Stomach (tissue), 8 donors: ENCODE measurements at regions not wholly inside any gene's neighbourhood (a gene's known extent, or its start where the extent isn't known, plus 50 kb on each side); places are given as distances from the start of the nearest gene placed in this dataset.
A peak's percentile ranks its signal among the peaks of the same experiment; 100 is the strongest.

Experiments
- DNase-seq, 2 donors: peaks; one replicate each; pipeline versions ENCODE4 v3.0.0 to v3.0.0-alpha.2; 2013 to 2019
- H3K27ac ChIP-seq, 5 donors: fragments of 200-600 bp in 4 of 5; sonication (generic) in 4 of 5; one replicate each; pipeline ENCODE4 v1.5.1; 2013 to 2019; ENCODE audit warnings: mild to moderate bottlenecking in 1 of 5, moderate library complexity in 1 of 5
- H3K27me3 ChIP-seq, 3 donors: fragments of 200-600 bp; sonication (generic); one replicate each; pipeline ENCODE4 v1.5.1; 2017 to 2019; ENCODE audit warnings: mixed run types in 1 of 3
- H3K36me3 ChIP-seq, 4 donors: fragments of 200-600 bp; sonication (generic); 1 replicate in 3 of 4; 2 replicates in 1 of 4; pipeline ENCODE4 v1.5.1; 2016 to 2019
- H3K4me1 ChIP-seq, 4 donors: fragments of 200-600 bp; sonication (generic); one replicate each; pipeline ENCODE4 v1.5.1; 2016 to 2019
- H3K4me3 ChIP-seq, 4 donors: fragments of 200-600 bp; sonication (generic) in 3 of 4; one replicate each; pipeline ENCODE4 v1.5.1; 2016 to 2019; ENCODE audit warnings: mild to moderate bottlenecking in 1 of 4
- H3K9me3 ChIP-seq, 4 donors: fragments of 200-600 bp; sonication (generic); one replicate each; pipeline ENCODE4 v1.5.1; 2016 to 2019
- EP300 ChIP-seq: sonication (generic); formaldehyde crosslinking; IDR thresholded peaks from one replicate; pipeline ENCODE4 v1.6.1; 2017; ENCODE audit warnings: antibody characterized with exemption
- POLR2A ChIP-seq, 4 donors: fragments of 450-650 bp; IDR thresholded peaks; one replicate each; pipeline ENCODE4 v1.6.1; 2016; ENCODE audit warnings: antibody characterized with exemption in 4 of 4, control low read depth in 2 of 4, mild to moderate bottlenecking in 1 of 4, moderate library complexity in 1 of 4
- POLR2AphosphoS5 ChIP-seq, 3 donors: sonication (generic); formaldehyde crosslinking; IDR thresholded peaks; one replicate each; pipeline ENCODE4 v1.6.1; 2016; ENCODE audit warnings: antibody characterized with exemption in 3 of 3
- WGBS, 5 donors: extraction: QIAGEN DNeasy Blood & Tissue Kit in 3 of 5; methylation state at CpG; one replicate each; pipeline versions ENCODE4 v1.1.5 to v1.1.7; 2013 to 2018; 5-methylcytosine and 5-hydroxymethylcytosine counted together
- intact Hi-C: fragments of 100-400 bp; cut with DNase I; formaldehyde crosslinking; loops from one replicate; pipeline ENCODE4 v1.15.1; 2023; ENCODE audit warnings: low total_unique reads
- TF ChIP-seq, protein P1 (sequence below), 7 experiments: fragments of 450-650 bp in 4 of 7; fragments of 200-600 bp in 3 of 7; sonication (generic) in 3 of 7; IDR thresholded peaks; one replicate each; pipeline ENCODE4 v1.5.1; 2016 to 2019; ENCODE audit warnings: antibody characterized with exemption in 7 of 7, control low read depth in 2 of 7, mild to moderate bottlenecking in 1 of 7
- donor health status: healthy with polysubstance abuse.
- donor health status: Bipolar disorder and iron deficiency.
- donor health status: healthy.

- TF ChIP-seq POLR2AphosphoS5 (IDR thresholded peaks at IDR 0.05), result peak in 1 of 3 donors; percentile 51
- TF ChIP-seq, protein P1, sequence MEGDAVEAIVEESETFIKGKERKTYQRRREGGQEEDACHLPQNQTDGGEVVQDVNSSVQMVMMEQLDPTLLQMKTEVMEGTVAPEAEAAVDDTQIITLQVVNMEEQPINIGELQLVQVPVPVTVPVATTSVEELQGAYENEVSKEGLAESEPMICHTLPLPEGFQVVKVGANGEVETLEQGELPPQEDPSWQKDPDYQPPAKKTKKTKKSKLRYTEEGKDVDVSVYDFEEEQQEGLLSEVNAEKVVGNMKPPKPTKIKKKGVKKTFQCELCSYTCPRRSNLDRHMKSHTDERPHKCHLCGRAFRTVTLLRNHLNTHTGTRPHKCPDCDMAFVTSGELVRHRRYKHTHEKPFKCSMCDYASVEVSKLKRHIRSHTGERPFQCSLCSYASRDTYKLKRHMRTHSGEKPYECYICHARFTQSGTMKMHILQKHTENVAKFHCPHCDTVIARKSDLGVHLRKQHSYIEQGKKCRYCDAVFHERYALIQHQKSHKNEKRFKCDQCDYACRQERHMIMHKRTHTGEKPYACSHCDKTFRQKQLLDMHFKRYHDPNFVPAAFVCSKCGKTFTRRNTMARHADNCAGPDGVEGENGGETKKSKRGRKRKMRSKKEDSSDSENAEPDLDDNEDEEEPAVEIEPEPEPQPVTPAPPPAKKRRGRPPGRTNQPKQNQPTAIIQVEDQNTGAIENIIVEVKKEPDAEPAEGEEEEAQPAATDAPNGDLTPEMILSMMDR (IDR thresholded peaks at IDR 0.05), result peak in 5 of 7 experiments; percentile 72 to 87 (median 80)
- no peak for TF ChIP-seq EP300
- no peak for TF ChIP-seq POLR2A (IDR thresholded peaks at IDR 0.05)
- peak overlapping the region; percentile 59 to 79 (median 71) for H3K27ac ChIP-seq
- H3K4me1 ChIP-seq, result peaks cover 4 to 18% (median 9%) of the 10 kb centered on the region in 4 donors
- no peaks in the 10 kb centered on the region for H3K36me3 ChIP-seq
- peaks cover 0 to 18% (median 0%) of the 10 kb centered on the region in 3 donors for H3K27me3 ChIP-seq
- H3K4me3 ChIP-seq, result peak overlapping the region; percentile 49 to 65 (median 55)
- DNase-seq, result peak; percentile 88 to 92
- intact Hi-C loops, result loop anchor here (5.0 kb wide), 1 partner anchor 290 kb away; no protein-coding TSS in a partner anchor
- 1 to 6% (median 1%) methylated on average over 26 to 58 of the region's 58 CpGs for WGBS, 5 donors
- H3K9me3 ChIP-seq, result no peaks in the 10 kb centered on the region
These were observed 69.9 kb upstream of the DLX2 start for GRCh38 chr2:172172513-172173173.

DNA sequence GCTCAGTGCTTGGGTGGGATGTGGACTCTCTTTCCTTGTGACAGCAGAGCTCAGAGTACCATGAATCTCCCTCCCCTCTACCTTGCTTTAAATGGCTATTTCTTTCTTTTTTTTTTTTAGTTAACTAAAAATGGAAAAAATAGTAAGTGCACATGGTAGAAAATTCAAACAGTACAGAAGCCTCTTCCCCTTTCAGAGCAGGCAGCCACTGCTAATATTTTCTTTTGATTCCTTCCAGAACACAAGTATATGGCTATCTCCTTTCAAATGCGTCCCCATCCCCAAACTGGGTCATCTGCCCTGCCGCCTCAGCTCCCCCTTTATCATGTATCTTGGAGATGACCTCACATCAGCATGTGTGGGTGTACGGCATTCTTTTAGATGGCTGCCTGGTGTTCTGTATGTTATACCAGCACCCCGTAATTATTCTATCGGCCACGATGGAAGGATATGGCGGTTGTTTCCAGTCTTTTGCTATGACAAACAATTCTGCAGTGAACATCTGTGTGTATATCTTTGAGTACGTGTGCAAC, 70.5 kb upstream of the DLX2 start:
- H3K27me3 ChIP-seq, result peaks cover 0 to 18% (median 0%) of the 10 kb centered on the region in 3 donors
- 81 to 91% (median 87%) methylated on average over 8 of the region's 8 CpGs for WGBS, 5 donors
- H3K4me1 ChIP-seq, result peaks cover 4 to 18% (median 9%) of the 10 kb centered on the region in 4 donors
- no peak overlapping the region for H3K27ac ChIP-seq
- no peaks in the 10 kb centered on the region for H3K9me3 ChIP-seq
- no peak for DNase-seq
- intact Hi-C loops, result loop anchor here (5.0 kb wide), 1 partner anchor 289 kb away; no protein-coding TSS in a partner anchor
- TF ChIP-seq POLR2A (IDR thresholded peaks at IDR 0.05) (no peak), POLR2AphosphoS5 (IDR thresholded peaks at IDR 0.05) (no peak), EP300 (no peak)
- TF ChIP-seq, protein P1 (IDR thresholded peaks at IDR 0.05), result no peak
- H3K4me3 ChIP-seq, result peak overlapping the region; percentile 49 to 65 (median 55)
- H3K36me3 ChIP-seq, result no peaks in the 10 kb centered on the region

- no peak for DNase-seq
- Histone ChIP-seq H3K4me3 (no peak overlapping the region), H3K4me1 (peaks cover 0 to 6% (median 2%) of the 10 kb centered on the region in 4 donors), H3K36me3 (no peaks in the 10 kb centered on the region), H3K9me3 (no peaks in the 10 kb centered on the region), H3K27ac (no peak overlapping the region), H3K27me3 (peaks cover 0 to 7% (median 0%) of the 10 kb centered on the region in 3 donors)
- intact Hi-C loops, result no loop called here
- TF ChIP-seq EP300 (no peak), POLR2A (IDR thresholded peaks at IDR 0.05) (no peak), POLR2AphosphoS5 (IDR thresholded peaks at IDR 0.05) (no peak)
- TF ChIP-seq, protein P1 (IDR thresholded peaks at IDR 0.05), result no peak
- WGBS, 5 donors, result 85 to 90% (median 87%) methylated on average over 3 of the region's 3 CpGs
These were observed 74.9 kb upstream of the DLX2 start for GRCh38 chr2:172177581-172177980.

DNA sequence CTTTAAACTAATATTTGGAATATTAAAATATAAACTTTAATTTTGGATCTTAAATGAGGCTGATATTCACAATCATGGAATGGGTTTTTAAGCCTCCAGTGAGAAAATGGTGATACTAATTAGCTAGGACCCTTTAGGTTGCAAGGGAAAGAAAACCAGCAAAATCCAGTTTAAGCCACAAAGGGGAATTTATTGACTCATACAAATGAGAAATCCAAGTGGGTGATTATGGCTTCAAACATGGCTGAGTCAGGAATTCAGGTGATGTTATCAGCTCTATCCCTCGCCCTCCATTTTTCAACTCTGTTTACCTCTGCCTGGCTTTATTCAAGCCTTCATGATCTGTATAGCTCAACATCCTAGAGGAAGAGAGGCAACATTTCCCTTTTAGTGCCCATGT, 75.3 kb upstream of the DLX2 start:
- peaks cover 0 to 5% (median 0%) of the 10 kb centered on the region in 3 donors for H3K27me3 ChIP-seq
- WGBS, 5 donors, result 84 to 93% (median 85%) methylated on average over 1 of the region's 1 CpG
- no peak for DNase-seq
- H3K4me3 ChIP-seq, result no peak overlapping the region
- H3K4me1 ChIP-seq, result peaks cover 0 to 2% (median under 1%) of the 10 kb centered on the region in 4 donors
- H3K27ac ChIP-seq, result no peak overlapping the region
- H3K36me3 ChIP-seq, result no peaks in the 10 kb centered on the region
- no peak for TF ChIP-seq POLR2AphosphoS5 (IDR thresholded peaks at IDR 0.05)
- TF ChIP-seq POLR2A (IDR thresholded peaks at IDR 0.05), result no peak
- TF ChIP-seq, protein P1 (IDR thresholded peaks at IDR 0.05), result no peak
- no peak for TF ChIP-seq EP300
- intact Hi-C loops, result no loop called here
- no peaks in the 10 kb centered on the region for H3K9me3 ChIP-seq
